Upper lobe of left lung (tissue), 6 donors: ENCODE measurements at regions not wholly inside any gene's neighbourhood (a gene's known extent, or its start where the extent isn't known, plus 50 kb on each side); places are given as distances from the start of the nearest gene placed in this dataset.

Experiments
- ATAC-seq, 2 donors: fragments of 200-7000 bp; cut with Tn5 transposase; one replicate each; pipeline ENCODE4 v1.9.1; 2022; ENCODE audit warnings: mild to moderate bottlenecking in 2 of 2, moderate library complexity in 2 of 2; ENCODE audit not compliant: low FRiP score in 2 of 2
- DNase-seq, 2 donors: peaks; one replicate each; pipeline ENCODE4 v3.0.0-alpha.2; 2019 to 2020
- H3K27ac ChIP-seq, 4 donors: fragments of 200-600 bp; sonication (generic); one replicate each; pipeline ENCODE4 v1.5.1; 2016 to 2019
- H3K27me3 ChIP-seq, 4 donors: fragments of 200-600 bp; sonication (generic); one replicate each; pipeline ENCODE4 v1.5.1; 2017 to 2019
- H3K36me3 ChIP-seq, 4 donors: fragments of 200-600 bp; sonication (generic); one replicate each; pipeline ENCODE4 v1.5.1; 2016 to 2019
- H3K4me1 ChIP-seq, 4 donors: fragments of 200-600 bp; sonication (generic); one replicate each; pipeline ENCODE4 v1.5.1; 2018 to 2019
- H3K4me3 ChIP-seq, 4 donors: fragments of 200-600 bp; sonication (generic); one replicate each; pipeline ENCODE4 v1.5.1; 2017 to 2019; ENCODE audit warnings: mild to moderate bottlenecking in 2 of 4, moderate library complexity in 1 of 4
- H3K9me3 ChIP-seq, 4 donors: fragments of 200-600 bp; sonication (generic); one replicate each; pipeline ENCODE4 v1.5.1; 2018 to 2019
- CTCF ChIP-seq, 6 experiments: fragments of 450-650 bp in 4 of 6; fragments of 200-600 bp in 2 of 6; sonication (generic) in 2 of 6; IDR thresholded peaks; one replicate each; pipeline ENCODE4 v1.5.1; 2016 to 2019; ENCODE audit warnings: antibody characterized with exemption in 6 of 6
- EP300 ChIP-seq, 4 donors: sonication (generic); formaldehyde crosslinking; IDR thresholded peaks; one replicate each; pipeline ENCODE4 v1.5.1; 2017; ENCODE audit warnings: antibody characterized with exemption in 4 of 4, control low read depth in 2 of 4
- POLR2A ChIP-seq, 4 donors: fragments of 450-650 bp; IDR thresholded peaks; one replicate each; pipeline ENCODE4 v1.5.1; 2016 to 2017; ENCODE audit warnings: antibody characterized with exemption in 4 of 4, mild to moderate bottlenecking in 2 of 4
- POLR2AphosphoS5 ChIP-seq, 2 donors: sonication (generic); formaldehyde crosslinking; IDR thresholded peaks; one replicate each; pipeline ENCODE4 v1.5.1; 2017; ENCODE audit warnings: antibody characterized with exemption in 2 of 2
- WGBS, 2 donors: methylation state at CpG; one replicate each; pipeline ENCODE4 v1.1.5; 2017 to 2018; 5-methylcytosine and 5-hydroxymethylcytosine counted together
- donor health status: DM: no; HTN: no; CAD: no; lungs with moderate emphysema.
- donor health status: DM: no; HTN: yes; CAD: no; lungs with severe emphysema.

DNA sequence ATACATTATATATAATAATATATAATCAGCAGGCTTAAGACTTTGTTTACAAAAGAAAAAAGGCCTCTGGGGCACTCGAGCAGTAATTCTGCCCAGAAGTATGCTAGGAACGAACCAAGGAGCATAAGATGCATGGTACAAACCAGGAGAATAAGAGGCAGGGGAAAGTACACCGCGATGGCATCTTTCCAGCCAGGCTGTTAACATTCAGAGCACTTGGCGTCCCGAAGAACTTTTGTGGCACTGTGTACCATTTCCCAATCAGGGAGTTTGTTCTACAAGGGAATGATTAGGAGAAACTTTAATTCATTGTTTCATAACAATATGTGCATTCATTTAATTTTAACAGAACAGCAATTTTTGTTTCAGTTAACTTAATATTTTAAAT, 125.1 kb downstream of the WT1 start:
- Histone ChIP-seq H3K27me3 (no peaks in the 10 kb centered on the region), H3K9me3 (no peaks in the 10 kb centered on the region), H3K4me3 (no peak overlapping the region), H3K36me3 (no peaks in the 10 kb centered on the region), H3K4me1 (peaks cover 0 to 5% (median 0%) of the 10 kb centered on the region in 4 donors), H3K27ac (peak overlapping the region in 1 of 4 donors; percentile 37)
- 50 to 56% methylated on average over 6 of the region's 6 CpGs for WGBS, 2 donors
- TF ChIP-seq POLR2A (IDR thresholded peaks at IDR 0.05), result no peak
- no peak for TF ChIP-seq CTCF (IDR thresholded peaks at IDR 0.05)
- no peak for TF ChIP-seq POLR2AphosphoS5 (IDR thresholded peaks at IDR 0.05)
- TF ChIP-seq EP300 (IDR thresholded peaks at IDR 0.05), result no peak
- DNase-seq (peak in 1 of 2 donors; percentile 87), ATAC-seq (no peak)

DNA sequence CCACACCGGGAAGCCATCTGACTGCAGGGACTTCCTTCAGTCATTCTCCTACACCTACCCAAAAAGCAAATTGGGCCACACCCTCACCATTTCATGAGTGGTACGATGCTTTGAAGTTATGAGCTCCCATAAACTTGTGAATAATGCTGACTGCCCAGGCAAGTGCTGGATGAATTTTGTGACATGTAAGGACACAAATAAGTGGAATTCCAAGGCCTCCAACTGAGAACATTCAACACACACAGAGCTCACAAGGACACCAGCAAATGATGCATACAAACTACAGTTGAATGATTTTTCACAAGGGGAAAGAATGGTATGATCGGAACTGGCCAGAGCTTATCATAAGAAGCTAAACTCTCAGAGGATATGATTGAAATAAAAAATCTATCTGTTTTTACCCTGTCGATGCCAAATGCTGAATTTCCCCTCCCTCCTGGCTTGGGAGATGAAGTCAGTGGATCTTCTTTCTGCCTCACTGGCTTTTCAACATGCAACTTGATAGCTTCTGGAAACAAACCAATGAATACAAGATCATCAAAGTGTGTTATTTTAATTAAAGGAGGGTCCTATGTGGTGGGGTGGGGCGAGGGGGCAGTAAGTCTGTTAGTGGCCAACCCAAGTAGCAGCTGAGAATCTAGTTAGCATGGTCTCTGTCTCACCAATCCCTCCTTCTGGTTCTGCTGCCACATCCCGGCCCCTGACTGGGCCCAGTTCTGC, 123.8 kb downstream of the WT1 start:
- DNase-seq (no peak), ATAC-seq (no peak)
- TF ChIP-seq POLR2A (IDR thresholded peaks at IDR 0.05), result no peak
- no peak for TF ChIP-seq POLR2AphosphoS5 (IDR thresholded peaks at IDR 0.05)
- TF ChIP-seq EP300 (IDR thresholded peaks at IDR 0.05), result no peak
- no peak for TF ChIP-seq CTCF (IDR thresholded peaks at IDR 0.05)
- no peak overlapping the region for H3K4me3 ChIP-seq
- H3K4me1 ChIP-seq, result peaks cover 0 to 5% (median 0%) of the 10 kb centered on the region in 4 donors
- H3K9me3 ChIP-seq, result no peaks in the 10 kb centered on the region
- no peaks in the 10 kb centered on the region for H3K36me3 ChIP-seq
- no peaks in the 10 kb centered on the region for H3K27me3 ChIP-seq
- 80 to 85% methylated on average over 6 of the region's 6 CpGs for whole genome bisulfite sequencing, 2 donors
- no peak overlapping the region for H3K27ac ChIP-seq

- 45 to 48% methylated on average over 6 of the region's 6 CpGs for WGBS, 2 donors
- no peak overlapping the region for H3K27ac ChIP-seq
- H3K4me3 ChIP-seq, result no peak overlapping the region
- ATAC-seq (peak in 1 of 2 donors; percentile 21), DNase-seq (no peak)
- no peak for TF ChIP-seq POLR2AphosphoS5 (IDR thresholded peaks at IDR 0.05)
- TF ChIP-seq POLR2A (IDR thresholded peaks at IDR 0.05), result no peak
- no peak for TF ChIP-seq EP300 (IDR thresholded peaks at IDR 0.05)
- no peak for TF ChIP-seq CTCF (IDR thresholded peaks at IDR 0.05)
- H3K36me3 ChIP-seq, result no peaks in the 10 kb centered on the region
- H3K9me3 ChIP-seq, result no peaks in the 10 kb centered on the region
- no peaks in the 10 kb centered on the region for H3K27me3 ChIP-seq
- peaks cover 0 to 5% (median 0%) of the 10 kb centered on the region in 4 donors for H3K4me1 ChIP-seq
Measured at GRCh38 chr11:32312206-32312817, 123.0 kb downstream of the WT1 start.

- Histone ChIP-seq H3K36me3 (no peaks in the 10 kb centered on the region), H3K27me3 (no peaks in the 10 kb centered on the region), H3K9me3 (no peaks in the 10 kb centered on the region), H3K4me3 (no peak overlapping the region), H3K4me1 (peaks cover 0 to 5% (median 0%) of the 10 kb centered on the region in 4 donors), H3K27ac (no peak overlapping the region)
- ATAC-seq (peak; percentile 63 to 88), DNase-seq (peak in 1 of 2 donors; percentile 24)
- no peak for TF ChIP-seq EP300 (IDR thresholded peaks at IDR 0.05)
- peak; percentile 31 to 44 (median 40) for TF ChIP-seq CTCF (IDR thresholded peaks at IDR 0.05)
- 42 to 49% methylated on average over 12 of the region's 12 CpGs for WGBS, 2 donors
Measured at GRCh38 chr11:32312865-32313403, 122.4 kb downstream of the WT1 start.
